ENCODE measurements at regions not wholly inside any gene's neighbourhood (a gene's known extent, or its start where the extent isn't known, plus 50 kb on each side); places are given as distances from the start of the nearest gene placed in this dataset.

GRCh38 chr2:63678085-63678484, 89.3 kb downstream of the MDH1 start:
- POLR2A ChIA-PET: no interaction called here
- H3K4me3 ChIP-seq (ENCODE audit: low read depth, low read length): no peak overlapping the region
- CTCF ChIA-PET: no interaction called here

GRCh38 chr2:63678551-63678950, 89.8 kb downstream of the MDH1 start:
- ChIA-PET CTCF (no interaction called here), POLR2A (no interaction called here)
- Histone ChIP-seq H3K36me3 (ENCODE audit: control insufficient read depth, insufficient read depth, low read length) (no peaks in the 10 kb centered on the region), H3K4me3 (ENCODE audit: low read depth, low read length) (no peak overlapping the region), H3K27me3 (ENCODE audit: control insufficient read depth, insufficient read depth, low read length) (no peaks in the 10 kb centered on the region)
- TF ChIP-seq CTCF (IDR thresholded peaks at IDR 0.05; ENCODE audit: insufficient read depth, low read depth, low read length): no peak
- DNase-seq (ENCODE audit: low read depth): no peak

More at GRCh38 chr2:63678085-63678484, 89.3 kb downstream of the MDH1 start:
- Histone ChIP-seq H3K36me3 (ENCODE audit: control insufficient read depth, insufficient read depth, low read length) (no peaks in the 10 kb centered on the region), H3K27me3 (ENCODE audit: control insufficient read depth, insufficient read depth, low read length) (no peaks in the 10 kb centered on the region; the same call in 1 of the 2 replicates)
- no peak for TF ChIP-seq CTCF (IDR thresholded peaks at IDR 0.05; ENCODE audit: insufficient read depth, low read depth, low read length)
- DNase-seq (ENCODE audit: low read depth): no peak

DNA sequence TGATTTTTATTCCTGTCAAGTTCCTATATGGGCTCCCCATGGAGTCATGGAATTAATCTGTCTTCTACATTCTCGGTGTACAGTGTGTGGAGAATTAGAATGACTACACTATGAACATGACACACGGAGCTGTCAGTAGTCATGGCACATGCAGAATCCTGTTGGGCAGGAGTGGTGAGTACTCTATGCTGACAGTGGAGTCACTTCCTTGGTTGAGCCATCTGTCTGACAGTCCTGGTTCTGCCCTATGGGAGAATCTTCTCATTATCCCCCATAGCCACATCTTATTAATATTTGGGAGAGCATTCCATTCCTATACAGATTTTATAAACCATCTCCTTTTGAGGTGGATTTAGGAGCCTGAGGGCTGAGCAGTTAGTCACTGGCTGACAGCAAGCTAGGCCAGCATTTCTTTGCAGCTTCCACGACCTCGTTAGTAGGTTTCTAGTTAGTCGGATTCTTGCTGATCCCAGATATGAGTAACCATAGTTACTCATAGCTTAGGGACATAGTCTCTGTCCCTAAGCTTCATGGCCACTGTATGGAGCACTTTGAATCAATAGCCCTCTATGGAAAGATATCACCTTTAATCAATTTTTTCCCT, 90.6 kb downstream of the MDH1 start:
- no peak for TF ChIP-seq CTCF (IDR thresholded peaks at IDR 0.05; ENCODE audit: insufficient read depth, low read depth, low read length)
- Histone ChIP-seq H3K27me3 (ENCODE audit: control insufficient read depth, insufficient read depth, low read length) (no peaks in the 10 kb centered on the region), H3K4me3 (ENCODE audit: low read depth, low read length) (no peak overlapping the region), H3K36me3 (ENCODE audit: control insufficient read depth, insufficient read depth, low read length) (no peaks in the 10 kb centered on the region)
- CTCF ChIA-PET: interaction anchor here (0.5 to 2.1 kb wide), 4 partner anchors 12 to 182 kb away, joined by 3 to 6 read pairs (median 4); no protein-coding TSS in a partner anchor
- POLR2A ChIA-PET: interaction anchor here (0.5 to 0.6 kb wide), 2 partner anchors 18 to 84 kb away, joined by 3 to 4 read pairs; no protein-coding TSS in a partner anchor
- DNase-seq (ENCODE audit: low read depth): peak; percentile 26

DNA sequence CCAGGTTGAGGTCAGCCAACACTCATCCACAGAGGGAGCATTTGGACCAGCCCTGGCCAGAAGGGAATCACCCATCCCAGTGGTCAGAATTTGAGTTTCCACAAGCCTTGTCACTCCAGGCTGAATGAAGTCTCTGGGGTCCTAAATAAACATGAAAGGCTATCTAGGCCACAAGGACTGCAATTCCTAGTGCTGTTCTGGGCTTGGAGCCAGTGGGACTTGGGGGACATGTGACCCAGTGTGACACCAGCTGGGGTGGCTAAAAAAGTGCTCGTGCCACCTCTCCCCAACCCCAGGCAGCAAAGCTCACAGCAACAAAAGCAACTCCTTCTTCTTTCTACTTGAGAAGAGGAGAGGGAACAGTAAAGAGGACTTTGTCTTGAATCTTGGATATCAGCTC, 91.7 kb downstream of the MDH1 start:
- no peaks in the 10 kb centered on the region for H3K27me3 ChIP-seq (ENCODE audit: control insufficient read depth, insufficient read depth, low read length)
- no peak overlapping the region for H3K4me3 ChIP-seq (ENCODE audit: low read depth, low read length)
- no peak for DNase-seq (ENCODE audit: low read depth)
- H3K36me3 ChIP-seq (ENCODE audit: control insufficient read depth, insufficient read depth, low read length): no peaks in the 10 kb centered on the region
- ChIA-PET CTCF (interaction anchor here (2.1 kb wide), 2 partner anchors 11 to 181 kb away, joined by 5 to 6 read pairs; no protein-coding TSS in a partner anchor), POLR2A (no interaction called here)
- TF ChIP-seq CTCF (IDR thresholded peaks at IDR 0.05; ENCODE audit: insufficient read depth, low read depth, low read length): no peak

- no peak for TF ChIP-seq CTCF (IDR thresholded peaks at IDR 0.05; ENCODE audit: insufficient read depth, low read depth, low read length)
- POLR2A ChIA-PET: no interaction called here
- Histone ChIP-seq H3K36me3 (ENCODE audit: control insufficient read depth, insufficient read depth, low read length) (no peaks in the 10 kb centered on the region), H3K27me3 (ENCODE audit: control insufficient read depth, insufficient read depth, low read length) (no peaks in the 10 kb centered on the region), H3K4me3 (ENCODE audit: low read depth, low read length) (no peak overlapping the region)
- CTCF ChIA-PET: interaction anchor here (1.3 kb wide), 1 partner anchor 17 kb away, joined by 4 read pairs; no protein-coding TSS in a partner anchor
- no peak for DNase-seq (ENCODE audit: low read depth)
These were observed 93.1 kb downstream of the MDH1 start for GRCh38 chr2:63681896-63682295.
